Right renal pelvis (tissue), 4 donors: ENCODE measurements at regions not wholly inside any gene's neighbourhood (a gene's known extent, or its start where the extent isn't known, plus 50 kb on each side); places are given as distances from the start of the nearest gene placed in this dataset.

Experiments used
- DNase-seq, 4 donors: peaks; one replicate each; pipeline ENCODE4 v3.0.0-alpha.2; 2013; ENCODE audit warnings: low read depth in 4 of 4, low spot score in 3 of 4, missing footprints in 1 of 4

DNA sequence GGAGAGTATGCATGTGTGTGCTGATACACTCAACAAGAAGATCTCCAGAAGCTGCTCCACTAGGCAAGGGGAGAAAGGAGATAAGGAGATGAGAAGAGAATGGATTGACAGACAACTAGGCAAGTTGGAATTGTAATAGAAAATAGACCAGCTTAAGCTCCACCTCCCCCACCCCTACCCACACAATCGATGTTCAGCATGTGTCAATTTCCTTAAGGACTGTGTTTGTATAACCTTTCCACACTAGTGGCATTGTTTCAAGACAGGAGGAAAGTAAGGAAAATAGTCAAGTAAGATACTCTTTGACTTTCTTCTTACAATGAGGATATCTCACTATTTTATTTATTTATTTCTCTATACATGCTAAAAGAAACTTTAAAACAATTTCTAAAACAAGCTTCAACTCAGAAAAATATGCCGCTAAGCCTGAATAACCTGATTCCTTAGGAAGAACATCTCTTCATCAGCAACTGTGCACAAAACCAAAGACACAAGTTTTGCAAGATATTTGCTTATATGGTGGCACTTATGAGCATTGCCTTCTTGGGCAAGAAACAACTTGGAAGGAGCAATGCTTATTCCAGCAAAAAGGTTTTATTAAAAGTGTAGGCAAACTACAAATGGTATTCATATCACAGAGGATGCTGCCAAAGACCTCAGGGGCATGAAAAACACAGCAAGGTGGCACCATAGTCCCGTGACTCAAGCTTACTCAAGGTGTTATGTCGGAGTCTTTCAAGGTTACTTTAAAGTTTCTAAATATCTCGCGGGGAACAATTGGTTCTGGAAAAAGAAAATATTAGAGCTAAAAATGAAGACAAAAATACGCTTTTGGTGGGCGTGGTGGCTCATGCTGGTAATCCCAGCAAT lies 249.1 kb downstream of the COL12A1 start:
- DNase-seq: no peak

DNA sequence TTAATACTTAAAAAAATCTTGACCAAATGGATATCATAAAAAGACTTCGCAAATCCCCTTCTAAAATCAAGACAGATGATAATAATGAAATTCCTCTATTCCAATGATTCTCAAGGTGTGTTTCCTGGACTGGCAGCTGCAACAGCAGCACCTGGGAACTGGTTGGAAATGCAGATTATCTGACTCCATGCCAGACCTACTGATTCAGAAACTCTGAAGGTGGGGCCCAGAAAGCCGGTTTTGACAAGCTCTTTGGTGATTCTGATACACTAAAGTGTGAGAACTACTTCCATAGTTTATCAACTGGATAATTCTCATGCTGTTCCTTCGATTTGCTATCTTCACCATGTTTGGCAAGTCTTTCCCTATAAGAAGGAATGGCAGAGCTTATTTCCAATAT lies 252.1 kb downstream of the COL12A1 start:
- DNase-seq: no peak

DNA sequence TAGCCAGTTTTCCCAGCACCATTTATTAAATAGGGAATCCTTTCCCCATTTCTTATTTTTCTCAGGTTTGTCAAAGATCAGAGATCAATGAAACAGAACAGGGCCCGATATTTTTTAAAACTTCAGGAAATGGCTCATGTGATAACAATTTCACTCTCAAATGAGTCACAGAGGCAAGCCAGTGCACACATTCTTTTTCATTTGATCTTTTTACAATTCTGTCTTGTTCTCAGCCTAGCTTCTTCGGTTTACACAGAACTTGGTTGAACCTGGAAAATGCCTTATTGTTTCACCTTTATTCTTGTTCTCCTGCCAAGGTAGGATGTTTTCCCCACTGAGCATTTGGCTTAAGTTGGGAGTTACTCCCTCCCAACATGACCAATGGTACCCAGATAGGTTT lies 258.9 kb downstream of the COL12A1 start:
- DNase-seq: no peak

DNA sequence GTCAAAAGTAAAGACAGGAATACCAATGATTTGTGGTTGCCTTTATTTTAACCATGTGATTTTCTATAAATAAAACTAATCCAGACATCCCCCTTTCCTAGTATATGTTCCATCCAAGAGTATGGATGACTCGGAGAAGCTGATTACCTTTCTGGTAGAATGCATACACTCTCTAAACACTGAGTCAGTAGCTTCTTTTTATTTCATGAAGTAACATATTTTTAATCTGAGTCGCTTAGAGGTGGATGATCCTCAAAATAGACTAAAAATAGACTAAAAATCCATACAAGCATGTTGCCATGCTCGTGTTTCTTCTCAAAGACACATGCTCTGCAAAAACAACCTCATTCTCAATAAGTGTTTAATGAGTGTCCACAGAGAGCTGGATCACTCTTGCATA lies 263.7 kb downstream of the COL12A1 start:
- DNase-seq: no peak

DNA sequence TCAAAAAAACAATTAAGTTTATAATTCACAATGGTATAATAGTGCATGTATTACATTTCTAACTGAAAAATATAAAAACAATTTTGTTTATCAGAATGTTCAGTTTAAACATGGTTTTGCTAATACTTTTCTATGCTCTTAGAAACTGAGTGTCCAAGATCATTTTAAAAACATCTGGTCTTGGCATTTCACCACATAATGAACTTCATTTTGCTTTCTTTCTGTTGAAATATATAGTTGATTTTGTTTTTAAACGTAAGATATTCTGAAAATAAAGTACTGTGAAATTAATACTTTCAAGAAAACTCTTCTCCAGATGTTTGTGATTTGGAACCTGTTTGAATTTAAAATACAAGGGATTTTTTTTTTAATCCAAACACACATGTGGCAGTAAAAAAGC lies 264.4 kb downstream of the COL12A1 start:
- no peak for DNase-seq

DNA sequence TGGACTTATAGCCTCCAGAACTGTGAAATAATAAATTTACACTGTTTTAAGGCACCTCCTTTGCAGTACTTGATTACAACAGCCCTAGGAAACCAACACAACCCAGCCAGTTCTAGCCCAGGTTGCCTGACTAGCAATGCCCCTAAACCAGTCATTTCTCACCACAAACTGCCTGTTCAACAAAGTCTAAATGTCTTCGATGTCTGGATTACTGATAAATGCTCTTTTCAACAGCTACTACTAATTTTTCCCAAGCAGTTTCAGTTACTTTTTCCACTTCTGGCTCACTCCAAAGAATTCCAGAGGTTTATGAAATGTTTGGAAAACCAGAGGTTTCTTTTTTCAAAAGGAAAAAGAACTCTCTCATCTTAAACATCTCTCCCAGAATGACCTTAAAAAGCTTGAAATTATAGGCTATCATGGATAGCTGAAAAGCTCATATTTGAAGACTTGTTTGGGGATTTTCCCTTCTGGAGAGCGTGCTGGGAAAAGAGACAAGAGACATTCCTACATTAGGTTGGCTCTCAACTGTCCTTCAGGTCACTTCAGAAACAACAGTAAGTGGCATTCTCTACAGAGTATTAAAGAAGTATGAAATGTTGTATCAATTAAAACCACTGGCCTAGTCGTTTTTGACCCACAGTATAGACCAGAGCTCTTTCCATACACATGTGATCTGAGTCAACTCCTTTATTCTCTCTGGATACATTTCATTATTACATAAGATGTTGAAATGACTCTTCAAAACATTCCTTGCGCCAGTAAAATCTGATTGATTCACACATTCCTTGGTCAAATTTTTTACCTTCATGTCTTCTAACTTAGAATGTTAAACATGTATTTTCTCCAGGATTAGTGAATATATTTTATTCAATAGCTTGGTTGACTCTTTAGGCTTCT lies 265.9 kb downstream of the COL12A1 start:
- no peak for DNase-seq

DNA sequence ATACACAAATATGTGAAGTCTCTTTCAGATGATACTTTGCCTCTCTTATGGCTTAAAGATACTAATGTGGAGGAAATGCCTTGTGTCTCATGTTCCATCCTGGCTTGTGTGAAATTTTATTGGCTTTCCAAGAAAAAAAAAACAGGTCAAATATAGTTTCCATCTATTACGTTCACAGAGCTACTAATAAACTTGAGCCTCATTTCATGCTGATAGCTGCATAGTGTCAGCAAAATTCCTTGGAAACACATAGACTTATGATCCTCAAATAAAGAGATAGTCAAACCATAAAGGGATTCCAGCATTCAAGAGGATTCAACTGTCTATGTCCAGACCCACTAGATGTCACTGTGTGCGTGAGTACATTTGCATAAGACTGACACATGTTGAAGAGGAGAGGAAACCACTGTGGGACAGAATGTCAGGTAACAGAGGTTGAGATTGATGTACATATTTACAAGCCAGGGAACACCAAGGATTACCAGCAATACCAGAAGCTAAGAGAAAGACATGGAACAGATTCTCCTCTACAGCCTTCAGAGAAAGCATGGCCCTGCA lies 266.6 kb downstream of the COL12A1 start:
- DNase-seq: no peak

DNA sequence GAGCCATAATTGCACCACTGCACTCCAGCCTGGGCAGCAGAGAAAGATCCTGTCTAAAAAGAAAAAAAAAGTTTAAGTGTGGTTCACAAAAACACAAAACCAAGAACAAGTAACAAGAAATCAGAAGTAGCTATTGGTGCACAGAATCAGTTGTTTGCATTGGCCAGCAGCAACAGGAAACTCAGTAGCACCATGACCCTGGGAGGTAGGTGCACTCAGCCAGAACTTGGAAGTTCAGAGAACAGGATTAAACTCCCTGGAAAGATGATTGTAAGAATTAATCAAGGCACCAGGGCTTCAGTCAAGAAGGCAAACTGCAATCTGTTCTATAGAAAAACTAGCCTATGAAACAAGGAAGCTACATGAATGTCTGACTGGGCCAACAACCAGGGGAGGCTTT lies 267.9 kb downstream of the COL12A1 start:
- DNase-seq: no peak

DNA sequence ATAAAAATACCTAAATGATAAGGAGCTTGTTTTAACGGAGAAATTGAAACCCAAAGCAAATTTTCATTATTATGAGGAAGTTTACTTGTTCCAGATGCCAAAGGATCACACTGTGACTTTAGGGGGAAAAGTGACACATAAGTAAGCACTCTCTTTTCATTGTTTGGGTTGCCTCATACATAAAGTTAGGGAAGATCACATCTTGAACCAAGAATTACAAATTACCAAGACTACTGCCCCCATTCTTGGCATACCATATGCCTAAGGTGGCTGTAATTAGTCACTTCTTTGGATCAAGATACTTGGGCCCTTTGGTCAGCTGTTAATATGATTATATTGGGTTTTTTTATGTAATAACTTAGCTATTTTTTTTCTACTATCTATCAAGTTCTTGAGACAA lies 269.0 kb downstream of the COL12A1 start:
- no peak for DNase-seq

DNA sequence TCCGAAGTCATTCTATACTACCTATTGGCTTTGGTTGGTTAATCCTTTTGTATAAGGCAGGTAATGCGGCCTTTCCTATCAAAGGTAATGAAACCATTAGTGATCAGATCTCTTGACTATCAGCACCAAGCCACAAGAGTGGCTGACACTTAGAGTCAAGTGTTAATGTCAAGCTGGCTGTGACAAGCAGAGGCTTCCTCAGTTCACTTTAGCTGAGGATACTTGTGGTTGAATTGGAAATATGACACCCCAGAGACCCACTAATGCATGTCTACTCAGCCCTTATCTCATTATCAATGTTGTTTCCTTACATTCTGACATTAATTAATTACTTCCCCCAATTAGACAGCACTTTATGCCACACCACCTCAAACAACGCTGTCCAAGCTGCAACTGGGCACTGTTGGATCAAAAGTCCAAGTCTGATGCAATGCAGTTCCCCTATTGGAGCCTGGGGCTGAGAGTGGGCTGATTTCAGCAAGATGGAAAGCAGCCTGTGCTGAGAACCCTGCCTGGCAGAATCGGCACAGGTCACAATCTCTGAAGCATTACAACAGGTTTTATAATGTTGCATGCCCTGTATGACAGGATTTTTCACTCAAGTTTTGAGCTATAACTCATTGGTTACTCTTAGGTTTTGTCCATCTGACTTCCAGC lies 273.5 kb downstream of the COL12A1 start:
- DNase-seq: no peak

DNA sequence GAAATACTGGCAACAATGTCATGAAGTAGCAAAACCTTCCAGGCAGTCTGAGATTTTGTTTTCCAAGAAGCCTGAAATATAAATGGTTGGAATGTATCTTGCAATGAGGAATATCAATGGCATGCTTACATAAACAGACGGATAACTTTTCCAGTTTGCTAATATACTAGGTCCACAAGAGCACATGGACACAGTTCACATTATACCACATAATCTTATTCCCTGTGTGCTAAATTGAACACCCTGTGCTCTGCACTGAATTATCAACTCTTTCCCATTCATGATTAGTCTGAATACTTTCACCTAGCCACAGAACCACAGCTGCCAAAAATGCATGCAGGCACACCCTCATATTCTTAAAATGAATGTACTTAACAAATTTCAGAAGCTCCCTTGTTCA lies 274.3 kb downstream of the COL12A1 start:
- DNase-seq: no peak

DNA sequence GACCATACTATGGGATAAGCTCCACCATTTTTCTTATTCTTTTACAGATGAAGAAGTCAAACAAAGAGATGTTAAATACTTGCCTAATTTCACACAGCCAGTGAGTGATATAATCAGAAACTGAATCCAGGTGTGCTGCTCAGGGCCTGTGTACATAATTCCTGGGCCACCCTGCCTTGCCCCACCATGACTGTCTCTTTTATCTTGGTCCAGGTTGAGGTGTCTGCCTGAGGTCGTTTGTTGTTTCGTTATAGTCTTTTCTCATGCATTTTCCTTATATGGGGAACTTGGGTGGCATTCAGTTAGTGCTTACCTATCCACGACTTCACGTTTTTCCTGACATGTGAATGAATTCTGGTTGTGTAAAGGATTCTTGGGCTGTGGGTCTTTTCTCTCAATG lies 277.6 kb downstream of the COL12A1 start:
- DNase-seq: no peak

DNA sequence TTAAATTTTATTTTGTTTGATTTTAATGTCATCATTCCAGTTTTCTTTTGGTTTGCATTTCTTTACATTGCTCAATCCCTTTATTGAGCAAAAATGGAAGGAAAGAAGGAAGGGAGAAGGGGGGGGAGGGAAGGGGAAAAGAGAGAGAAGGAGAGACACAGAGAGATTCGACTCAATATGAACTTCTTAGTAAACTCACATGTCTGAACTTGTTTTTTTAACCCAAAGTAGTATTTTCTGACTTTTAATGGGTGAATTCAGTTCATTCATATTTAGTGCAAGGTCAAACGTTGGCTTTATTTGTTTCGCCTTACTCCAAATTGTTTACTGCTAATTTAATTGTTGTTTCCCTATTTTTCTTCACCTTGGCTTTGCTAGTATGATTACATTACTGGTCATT lies 278.6 kb downstream of the COL12A1 start:
- no peak for DNase-seq

DNA sequence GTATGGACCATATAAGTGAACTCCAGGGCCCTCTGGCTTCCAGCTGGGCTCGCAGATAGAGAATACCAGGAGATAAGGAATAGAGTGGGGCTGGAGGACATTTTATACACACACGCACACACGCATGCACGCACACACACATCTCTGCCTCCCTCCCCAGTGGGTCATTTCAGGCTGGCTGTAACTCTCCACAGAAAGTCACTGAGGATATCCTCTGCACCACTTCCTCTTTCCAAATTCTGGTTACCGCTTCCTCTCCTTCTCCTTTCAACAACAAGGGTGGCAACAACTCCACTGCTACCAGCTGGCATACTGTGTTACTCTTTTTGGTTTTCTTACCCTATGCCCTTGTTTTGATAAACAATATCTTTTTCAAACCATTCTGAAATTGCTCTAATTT lies 280.2 kb downstream of the COL12A1 start:
- no peak for DNase-seq

DNA sequence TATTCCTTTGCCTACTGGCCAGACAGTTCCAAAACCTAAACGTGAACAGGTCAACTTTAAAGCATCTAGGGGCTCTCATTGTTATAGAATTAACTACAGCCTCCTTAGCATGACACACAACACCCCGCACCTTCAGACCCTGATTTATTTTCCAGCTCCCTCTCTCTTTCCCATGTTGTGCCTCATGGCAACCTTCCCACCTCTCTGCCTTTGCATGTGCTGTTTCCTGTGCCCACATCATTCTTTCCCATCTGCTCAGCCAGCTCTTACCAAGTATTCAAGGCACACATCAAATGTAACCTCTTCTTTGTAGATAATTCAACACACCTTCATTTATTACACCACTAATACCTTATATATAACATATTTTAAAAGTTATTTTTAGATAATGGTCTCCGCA lies 291.0 kb downstream of the COL12A1 start:
- DNase-seq: no peak

DNA sequence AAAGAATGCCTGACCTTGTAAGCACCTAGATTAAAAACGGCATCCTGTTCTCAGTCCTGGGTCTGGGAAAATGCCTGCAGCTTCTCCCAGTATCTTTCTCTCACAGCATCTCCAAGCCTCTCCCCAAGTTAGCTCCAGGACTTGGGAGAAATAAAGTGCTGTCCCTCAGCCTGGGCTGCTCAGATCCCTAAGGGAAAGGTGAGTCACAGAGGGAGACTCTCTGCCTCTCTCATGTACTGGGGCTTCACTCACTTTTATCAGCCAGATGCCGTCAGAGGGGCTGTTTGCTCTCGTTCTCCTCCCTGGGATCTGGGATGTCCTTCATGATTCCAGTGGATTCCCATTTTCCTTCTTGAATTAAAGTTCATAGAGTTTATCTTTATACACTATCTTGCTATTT lies 293.6 kb downstream of the COL12A1 start:
- DNase-seq: no peak

DNA sequence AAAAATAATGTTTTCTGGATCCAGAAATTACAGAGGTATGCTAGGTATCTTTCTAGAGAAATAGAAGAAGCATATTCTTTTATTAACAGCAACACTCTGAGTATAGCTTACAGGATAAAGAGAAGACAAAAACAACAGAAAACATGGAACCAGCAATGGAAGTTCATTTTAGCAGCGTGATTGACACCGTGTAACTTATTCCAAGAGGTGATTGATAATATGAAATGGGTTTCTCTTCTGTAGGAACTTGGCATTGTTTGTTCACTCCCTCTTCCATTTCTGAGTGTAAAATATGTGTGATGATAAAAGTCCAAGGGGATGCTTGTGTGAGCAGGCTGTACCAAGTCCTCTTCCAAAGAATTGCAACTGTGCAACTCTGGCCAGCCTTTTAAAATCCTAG lies 303.0 kb downstream of the COL12A1 start:
- DNase-seq: no peak

DNA sequence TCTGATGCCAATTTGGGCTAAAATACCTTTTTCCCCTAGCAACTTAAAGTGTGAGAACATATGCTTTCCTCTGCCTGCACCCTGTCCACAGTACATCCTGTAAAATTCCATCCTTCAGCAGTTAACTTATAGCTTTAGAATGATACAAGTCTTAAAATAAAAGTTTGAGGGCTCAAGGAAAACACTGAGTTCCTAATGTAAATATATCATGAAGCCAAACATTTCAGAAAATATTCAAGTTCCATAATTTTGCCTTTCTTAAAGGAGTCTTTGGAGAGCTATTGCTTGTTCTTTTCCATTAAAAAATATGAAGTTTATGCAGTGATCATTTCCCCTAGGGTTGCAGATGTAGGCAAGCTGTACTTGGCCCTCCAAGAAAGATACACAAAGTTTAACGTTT lies 303.8 kb downstream of the COL12A1 start:
- DNase-seq: no peak

DNA sequence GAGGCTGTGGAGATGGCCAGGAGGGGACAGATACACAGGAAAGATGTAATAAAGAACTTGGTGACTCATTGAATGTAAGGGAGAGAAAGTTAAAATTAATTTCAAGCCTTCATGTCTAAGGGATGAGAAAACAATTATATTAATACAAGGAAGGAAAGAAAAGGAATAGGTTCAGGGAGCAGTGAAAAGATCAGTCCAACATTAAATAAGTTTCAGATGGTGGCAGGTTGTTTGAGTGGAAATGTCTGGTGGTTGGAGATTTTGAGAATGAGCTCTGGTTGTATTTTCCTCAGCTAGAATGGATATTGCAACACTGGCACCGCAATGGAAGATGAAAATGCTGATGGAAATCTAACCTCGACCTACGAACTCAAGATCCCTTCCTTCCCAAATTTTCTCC lies 304.3 kb downstream of the COL12A1 start:
- no peak for DNase-seq

DNA sequence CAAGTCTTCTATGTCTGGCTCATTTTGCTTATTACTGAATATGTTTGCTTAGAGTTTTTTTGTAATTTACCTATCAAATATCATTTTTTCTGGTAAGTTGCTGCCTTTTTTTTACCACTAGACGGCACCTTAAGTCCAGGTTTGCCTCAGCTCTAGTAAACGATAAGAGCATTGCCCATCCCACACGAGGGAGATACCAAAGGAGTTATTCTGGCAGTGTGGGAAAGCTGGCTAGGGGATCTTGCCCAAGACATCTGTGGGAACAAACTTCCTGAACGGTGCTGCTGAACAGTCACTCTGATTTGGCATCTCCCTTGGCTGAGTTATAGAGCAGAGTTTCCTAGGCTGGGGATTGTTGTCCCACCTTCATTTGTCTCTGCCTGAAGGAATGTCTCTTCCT lies 306.4 kb downstream of the COL12A1 start:
- no peak for DNase-seq

DNA sequence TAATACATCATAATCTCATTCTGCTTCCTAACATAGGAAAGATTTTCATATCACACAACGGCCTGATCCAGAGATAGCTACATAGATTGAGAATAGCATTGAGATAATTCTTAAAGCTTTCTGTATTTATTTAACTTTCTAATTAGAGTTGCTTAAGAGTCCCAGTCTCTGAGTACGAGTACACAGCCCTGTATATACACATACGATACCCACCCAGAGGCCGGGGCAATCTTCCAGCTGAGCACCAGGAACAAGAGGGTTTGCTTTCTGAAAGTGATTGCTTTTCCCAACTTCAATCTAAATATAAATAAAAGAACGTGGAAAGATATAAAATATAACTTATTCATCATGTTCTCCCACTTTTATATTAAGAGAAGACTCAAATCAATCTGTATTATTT lies 313.8 kb downstream of the COL12A1 start:
- DNase-seq: no peak
